Heart left ventricle (tissue), 16 donors: ENCODE measurements at regions not wholly inside any gene's neighbourhood (a gene's known extent, or its start where the extent isn't known, plus 50 kb on each side); places are given as distances from the start of the nearest gene placed in this dataset.

Source experiments
- ATAC-seq, 4 donors: fragments of 200-7000 bp; cut with Tn5 transposase; one replicate each; pipeline ENCODE4 v1.9.1; 2020 to 2022; ENCODE audit warnings: moderate library complexity in 4 of 4, mild to moderate bottlenecking in 3 of 4, moderate number of reproducible peaks in 1 of 4
- DNase-seq, 5 donors: peaks; one replicate each; pipeline ENCODE4 v3.0.0-alpha.2; 2020
- H3K27ac ChIP-seq, 12 donors: fragments of 200-600 bp; sonication (generic) in 4 of 12; one replicate each; pipeline versions ENCODE4 v1.5.0 to v1.8.0; 2016 to 2022; ENCODE audit warnings: mild to moderate bottlenecking in 2 of 12
- H3K27me3 ChIP-seq, 9 donors: fragments of 200-600 bp; sonication (generic) in 2 of 9; one replicate each; pipeline versions ENCODE4 v1.5.1 to v1.8.0; 2016 to 2022; ENCODE audit warnings: mild to moderate bottlenecking in 3 of 9
- H3K36me3 ChIP-seq, 9 donors: fragments of 200-600 bp; sonication (generic) in 2 of 9; one replicate each; pipeline versions ENCODE4 v1.5.0 to v1.8.0; 2018 to 2022; ENCODE audit warnings: mild to moderate bottlenecking in 2 of 9
- H3K4me1 ChIP-seq, 12 donors: fragments of 200-600 bp; sonication (generic) in 4 of 12; one replicate each; pipeline versions ENCODE4 v1.5.0 to v1.8.0; 2016 to 2022; ENCODE audit warnings: mild to moderate bottlenecking in 3 of 12
- H3K4me3 ChIP-seq, 12 donors: fragments of 200-600 bp; sonication (generic) in 4 of 12; one replicate each; pipeline versions ENCODE4 v1.5.0 to v1.8.0; 2017 to 2022; ENCODE audit warnings: mild to moderate bottlenecking in 9 of 12, moderate library complexity in 4 of 12
- H3K9me3 ChIP-seq, 12 donors: fragments of 200-600 bp; sonication (generic) in 4 of 12; one replicate each; pipeline versions ENCODE4 v1.5.0 to v1.8.0; 2016 to 2022; ENCODE audit warnings: mild to moderate bottlenecking in 1 of 12
- POLR2A ChIP-seq, 2 donors: fragments of 450-650 bp; IDR thresholded peaks; one replicate each; pipeline ENCODE4 v1.6.1; 2017; ENCODE audit warnings: antibody characterized with exemption in 2 of 2, mild to moderate bottlenecking in 2 of 2, moderate library complexity in 2 of 2
- WGBS, 4 donors: extraction: QIAGEN DNeasy Blood & Tissue Kit in 2 of 4; methylation state at CpG; one replicate each; pipeline versions ENCODE4 v1.1.5 to v1.1.7; 2013 to 2018; 5-methylcytosine and 5-hydroxymethylcytosine counted together
- intact Hi-C, 10 donors: fragments of 100-400 bp; cut with DNase I; formaldehyde crosslinking; loops; one replicate each; pipeline versions ENCODE4 v1.11.1 to v1.14.2; 2022
- TF ChIP-seq, protein P1 (sequence below), 12 donors: fragments of 200-600 bp; sonication (generic) in 4 of 12; IDR thresholded peaks; one replicate each; pipeline versions ENCODE4 v1.5.0 to v1.8.0; 2018 to 2022; ENCODE audit warnings: antibody characterized with exemption in 12 of 12, mild to moderate bottlenecking in 5 of 12
- donor health status: ischemic (EF 13 %, LVEDD 7.1; RV severe dilation, severe dysfunction).
- donor health status: healthy with polysubstance abuse.
- donor health status: DM: no; HTN: yes; CAD: no.
- donor health status: DM: no; HTN: no; CAD: no.
- donor health status: ischemic (EF 25% LVEDD 6.9; RV normal size, moderate dysfunction).
- donor health status: ischemic (EF 25% LVEDD 5.7; RV mildly dilated, moderate dysfunction).
- donor health status: healthy.
- donor health status: DM: yes; HTN: yes; CAD: no.
- donor health status: ischemic (EF 35%, LVEDD 5.7; RV mildly dilated, moderate dysfunction).
- donor health status: nonischemic (EF 11% LVEDD 7.7; RV severe dilation, severe dysfunction).
- donor health status: DM: yes; HTN: yes; CAD: no.
- donor health status: PGD.
- donor health status: ischemic (EF 29% LVEDD 5.4; RV normal size, mild dysfunction).
- donor health status: nonischemic (EF 23%, LVEDD 6.1; RV moderate dilation, normal function).

DNA sequence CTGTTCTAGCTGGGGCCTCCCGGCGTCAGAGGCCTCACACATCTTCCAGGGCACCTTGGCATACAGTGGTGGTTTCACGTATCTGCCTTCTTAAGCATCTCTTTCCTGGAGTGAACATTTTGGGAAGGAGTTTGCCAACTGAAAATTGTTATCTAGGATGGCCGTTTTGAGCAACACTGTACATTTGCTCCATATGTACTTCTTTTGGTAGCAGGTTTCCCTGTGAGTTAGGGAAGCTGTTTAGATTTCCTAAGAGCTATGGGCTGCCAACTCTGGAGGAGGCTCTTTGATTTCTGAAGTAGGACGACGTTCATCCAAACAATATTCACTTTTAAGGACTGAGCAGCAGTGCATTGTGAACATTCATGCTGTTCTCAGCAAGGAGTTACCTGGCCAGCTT lies 665.9 kb downstream of the SQOR start:
- no peak overlapping the region for H3K27ac ChIP-seq
- H3K4me3 ChIP-seq, result no peak overlapping the region
- TF ChIP-seq, protein P1, sequence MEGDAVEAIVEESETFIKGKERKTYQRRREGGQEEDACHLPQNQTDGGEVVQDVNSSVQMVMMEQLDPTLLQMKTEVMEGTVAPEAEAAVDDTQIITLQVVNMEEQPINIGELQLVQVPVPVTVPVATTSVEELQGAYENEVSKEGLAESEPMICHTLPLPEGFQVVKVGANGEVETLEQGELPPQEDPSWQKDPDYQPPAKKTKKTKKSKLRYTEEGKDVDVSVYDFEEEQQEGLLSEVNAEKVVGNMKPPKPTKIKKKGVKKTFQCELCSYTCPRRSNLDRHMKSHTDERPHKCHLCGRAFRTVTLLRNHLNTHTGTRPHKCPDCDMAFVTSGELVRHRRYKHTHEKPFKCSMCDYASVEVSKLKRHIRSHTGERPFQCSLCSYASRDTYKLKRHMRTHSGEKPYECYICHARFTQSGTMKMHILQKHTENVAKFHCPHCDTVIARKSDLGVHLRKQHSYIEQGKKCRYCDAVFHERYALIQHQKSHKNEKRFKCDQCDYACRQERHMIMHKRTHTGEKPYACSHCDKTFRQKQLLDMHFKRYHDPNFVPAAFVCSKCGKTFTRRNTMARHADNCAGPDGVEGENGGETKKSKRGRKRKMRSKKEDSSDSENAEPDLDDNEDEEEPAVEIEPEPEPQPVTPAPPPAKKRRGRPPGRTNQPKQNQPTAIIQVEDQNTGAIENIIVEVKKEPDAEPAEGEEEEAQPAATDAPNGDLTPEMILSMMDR (IDR thresholded peaks at IDR 0.05), result no peak
- TF ChIP-seq POLR2A (IDR thresholded peaks at IDR 0.05), result no peak
- H3K36me3 ChIP-seq, result no peaks in the 10 kb centered on the region
- 70 to 81% (median 72%) methylated on average over 6 of the region's 6 CpGs for WGBS, 4 donors
- no peaks in the 10 kb centered on the region for H3K27me3 ChIP-seq
- peaks cover 0 to 7% (median 0%) of the 10 kb centered on the region in 12 donors for H3K4me1 ChIP-seq
- DNase-seq (no peak), ATAC-seq (no peak)
- intact Hi-C loops, result loop anchor here in 1 of 10 donors (10.0 kb wide), 1 partner anchor 586 kb away; no protein-coding TSS in a partner anchor
- H3K9me3 ChIP-seq, result no peaks in the 10 kb centered on the region

DNA sequence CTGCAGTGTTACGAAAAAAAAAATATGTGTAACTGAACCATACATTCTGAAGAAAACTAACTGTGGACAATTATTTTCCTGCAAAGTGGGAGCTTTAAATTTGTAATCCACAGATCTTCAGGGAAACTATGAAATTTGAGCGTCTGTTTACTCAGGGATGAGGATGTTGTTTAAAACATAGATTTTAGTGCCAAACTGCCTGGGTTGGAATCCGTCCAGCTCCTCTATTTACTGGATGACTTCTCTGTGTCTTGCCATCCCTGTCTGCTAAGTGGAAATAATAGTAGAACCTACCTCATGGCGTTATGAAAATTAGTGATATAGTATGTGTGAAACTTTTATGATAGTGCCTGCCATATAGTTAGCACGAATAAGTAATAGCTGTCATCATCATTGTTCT lies 666.5 kb downstream of the SQOR start:
- TF ChIP-seq, protein P1 (IDR thresholded peaks at IDR 0.05), result no peak
- TF ChIP-seq POLR2A (IDR thresholded peaks at IDR 0.05), result no peak
- H3K4me1 ChIP-seq, result peaks cover 0 to 7% (median 0%) of the 10 kb centered on the region in 12 donors
- H3K36me3 ChIP-seq, result no peaks in the 10 kb centered on the region
- ATAC-seq (no peak), DNase-seq (no peak)
- H3K4me3 ChIP-seq, result no peak overlapping the region
- WGBS, 4 donors, result 61 to 68% (median 63%) methylated on average over 5 of the region's 5 CpGs
- no peak overlapping the region for H3K27ac ChIP-seq
- intact Hi-C loops, result loop anchor here in 1 of 10 donors (10.0 kb wide), 1 partner anchor 586 kb away; no protein-coding TSS in a partner anchor
- no peaks in the 10 kb centered on the region for H3K27me3 ChIP-seq
- no peaks in the 10 kb centered on the region for H3K9me3 ChIP-seq

DNA sequence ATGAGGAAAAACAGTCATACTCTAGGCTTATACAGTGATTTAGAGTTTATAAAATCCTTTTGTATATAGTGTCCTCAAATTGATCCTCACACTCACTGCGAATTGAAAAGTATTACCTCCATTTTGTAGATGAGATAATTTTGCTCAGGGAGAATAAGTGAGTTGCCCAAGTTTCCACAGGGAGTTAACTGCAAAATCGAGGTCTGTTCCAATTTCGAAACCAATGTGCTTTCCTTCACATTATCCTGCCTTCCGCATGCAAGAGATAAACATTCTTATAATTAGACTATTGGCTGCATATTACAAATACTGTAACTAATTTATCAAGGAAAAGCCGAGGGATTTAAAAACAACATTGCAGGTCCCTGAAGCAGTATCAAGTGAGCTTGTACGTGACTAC lies 667.0 kb downstream of the SQOR start:
- Histone ChIP-seq H3K36me3 (no peaks in the 10 kb centered on the region), H3K27ac (no peak overlapping the region), H3K4me1 (peaks cover 0 to 7% (median 0%) of the 10 kb centered on the region in 12 donors), H3K9me3 (no peaks in the 10 kb centered on the region), H3K27me3 (no peaks in the 10 kb centered on the region), H3K4me3 (no peak overlapping the region)
- intact Hi-C loops, result loop anchor here in 1 of 10 donors (10.0 kb wide), 1 partner anchor 587 kb away; no protein-coding TSS in a partner anchor
- ATAC-seq (no peak), DNase-seq (no peak)
- WGBS, 4 donors, result 62 to 75% (median 72%) methylated on average over 6 of the region's 6 CpGs
- no peak for TF ChIP-seq POLR2A (IDR thresholded peaks at IDR 0.05)
- TF ChIP-seq, protein P1 (IDR thresholded peaks at IDR 0.05), result no peak

DNA sequence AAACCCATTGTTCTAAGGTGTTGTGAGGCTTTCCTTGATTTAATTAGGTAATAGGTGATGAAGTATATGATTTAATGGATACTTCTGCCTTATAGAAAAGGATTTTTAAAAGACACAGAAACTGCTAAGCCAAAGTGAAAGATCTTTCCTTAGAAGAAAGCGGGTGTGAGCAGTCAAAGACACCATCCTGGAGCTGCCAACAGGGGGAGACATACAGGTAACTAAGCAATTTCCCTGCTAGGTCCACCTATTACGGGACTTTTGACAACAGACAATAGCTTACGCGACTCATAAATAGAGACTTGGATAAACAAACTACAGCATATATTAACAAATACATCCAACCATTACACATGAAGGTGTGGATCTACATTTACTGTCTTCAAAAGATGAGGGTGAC lies 669.5 kb downstream of the SQOR start:
- H3K4me1 ChIP-seq, result peaks cover 0 to 6% (median 0%) of the 10 kb centered on the region in 12 donors
- ATAC-seq, result no peak
- H3K9me3 ChIP-seq, result no peaks in the 10 kb centered on the region
- H3K4me3 ChIP-seq, result no peak overlapping the region
- H3K36me3 ChIP-seq, result no peaks in the 10 kb centered on the region
- DNase-seq, result no peak
- H3K27me3 ChIP-seq, result no peaks in the 10 kb centered on the region
- 74 to 85% (median 83%) methylated on average over 4 of the region's 4 CpGs for WGBS, 4 donors
- TF ChIP-seq, protein P1 (IDR thresholded peaks at IDR 0.05), result peak in 4 of 12 donors; percentile 10 to 24 (median 17)
- TF ChIP-seq POLR2A (IDR thresholded peaks at IDR 0.05), result no peak
- intact Hi-C loops, result loop anchor here in 1 of 10 donors (10.0 kb wide), 1 partner anchor 590 kb away; no protein-coding TSS in a partner anchor
- no peak overlapping the region for H3K27ac ChIP-seq
